Stimulated activated naive CD8-positive, alpha-beta T cell treated with anti-CD3 and anti-CD28 coated beads, Interleukin-15, Interleukin-2, amounts not matched to agents 100 U/mL and 50 U/mL, for 24 hours (primary cell): ENCODE measurements at regions not wholly inside any gene's neighbourhood (a gene's known extent, or its start where the extent isn't known, plus 50 kb on each side); places are given as distances from the start of the nearest gene placed in this dataset.

Experiments
- ATAC-seq: fragments of 150-1000 bp; cut with Tn5 transposase; one replicate; pipeline ENCODE4 v1.10.0; 2021
- DNase-seq: peaks from one replicate; pipeline ENCODE4 v3.0.0; 2021

GRCh38 chr5:99133921-99134320 lies 205.1 kb upstream of the CHD1 start:
- no peak for DNase-seq
- no peak for ATAC-seq

- DNase-seq: no peak
- no peak for ATAC-seq
Observed at GRCh38 chr5:99129768-99130501, 201.1 kb upstream of the CHD1 start.

DNA sequence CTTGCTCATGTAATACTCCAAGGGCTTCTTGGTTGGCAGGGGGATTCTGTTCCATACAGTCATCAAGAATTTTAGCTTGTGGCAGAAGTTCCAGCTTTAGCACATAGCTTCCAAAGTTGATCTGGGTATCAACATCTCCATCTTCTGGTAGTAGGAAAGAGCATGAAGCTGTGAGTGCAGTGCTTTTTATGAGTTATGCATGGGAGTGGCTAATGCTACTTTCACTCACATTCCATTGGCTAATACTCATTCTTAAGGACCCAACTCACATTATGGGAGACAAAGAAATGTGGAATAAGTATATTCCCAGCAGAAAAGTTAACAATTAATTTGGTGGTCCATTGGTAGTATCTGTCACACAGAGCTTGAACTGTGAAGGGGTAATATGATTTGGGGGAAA lies 194.2 kb upstream of the CHD1 start:
- ATAC-seq: no peak
- DNase-seq: no peak

- ATAC-seq (no peak), DNase-seq (no peak)
Observed at GRCh38 chr5:99119326-99119725, 190.5 kb upstream of the CHD1 start.

DNA sequence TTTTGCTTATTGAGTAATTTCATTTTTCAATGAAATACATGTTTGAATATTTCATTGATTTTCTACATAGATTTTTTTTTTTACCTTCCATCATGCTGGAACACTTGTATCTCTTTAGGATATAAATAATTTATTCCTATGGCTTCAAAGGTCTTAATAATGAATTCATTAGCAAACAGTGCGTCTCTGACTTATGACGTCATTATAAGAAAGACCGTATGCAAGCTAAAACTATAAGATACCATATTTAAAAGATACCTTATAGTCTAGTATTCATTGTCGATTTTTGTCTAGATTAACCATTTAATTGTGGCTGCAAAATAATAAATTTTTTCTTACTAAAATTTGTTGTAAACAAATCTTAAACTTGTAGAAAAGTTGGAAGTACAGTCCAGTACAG lies 187.7 kb upstream of the CHD1 start:
- no peak for ATAC-seq
- DNase-seq: no peak

GRCh38 chr5:99109894-99110293 lies 181.1 kb upstream of the CHD1 start:
- DNase-seq (no peak), ATAC-seq (no peak)

- DNase-seq: no peak
- ATAC-seq: no peak
Observed at GRCh38 chr5:99105216-99105615, 176.4 kb upstream of the CHD1 start.

DNA sequence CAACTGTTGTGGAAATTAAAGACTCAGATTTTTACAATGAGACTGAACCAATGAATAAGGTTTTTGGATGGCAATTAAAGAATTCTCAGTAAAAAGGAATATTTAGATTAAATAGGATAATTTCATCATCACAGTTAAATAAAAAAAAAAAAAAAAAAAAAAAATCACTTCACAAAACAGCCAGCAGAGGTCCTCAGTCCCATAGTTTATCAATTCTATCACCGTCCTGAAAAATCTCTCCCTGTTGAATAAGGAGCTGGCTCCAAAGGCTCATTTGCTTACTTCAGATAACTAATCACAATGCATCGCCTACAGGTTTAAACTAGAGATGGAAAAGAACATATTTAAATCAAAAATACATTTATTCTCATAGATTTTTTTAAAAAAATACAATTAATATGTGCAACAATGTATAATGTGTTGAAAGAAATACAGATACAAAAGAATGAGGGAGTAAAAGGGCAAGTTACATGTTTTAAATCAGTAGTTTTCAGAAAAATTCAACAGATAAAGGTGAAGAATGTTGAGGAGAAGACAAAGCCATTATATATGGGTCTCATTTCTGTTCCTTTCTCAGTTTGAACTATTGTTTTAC lies 175.8 kb upstream of the CHD1 start:
- no peak for DNase-seq
- no peak for ATAC-seq

GRCh38 chr5:99102073-99102697 lies 173.4 kb upstream of the CHD1 start:
- no peak for ATAC-seq
- DNase-seq: no peak

DNA sequence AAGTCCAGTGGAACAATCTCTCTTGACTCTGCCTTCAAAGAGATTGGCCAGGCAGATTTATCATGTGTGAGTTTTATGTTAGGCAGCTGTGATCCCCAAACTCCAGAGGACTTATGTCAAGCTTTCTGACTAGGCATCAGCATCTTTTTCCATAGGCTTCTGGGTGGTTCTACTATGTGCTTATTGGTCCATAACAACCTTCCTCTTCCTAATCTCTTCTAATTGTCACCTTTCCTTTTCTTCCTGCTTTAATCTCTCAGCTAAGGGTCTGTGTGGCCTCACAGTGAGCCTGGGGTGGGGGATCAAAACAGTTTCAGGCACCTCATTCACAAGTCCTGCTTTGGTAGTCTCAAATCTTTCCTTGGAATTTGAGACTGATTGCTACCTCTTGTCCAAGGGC lies 170.9 kb upstream of the CHD1 start:
- DNase-seq (no peak), ATAC-seq (no peak)

GRCh38 chr5:99089822-99090549 lies 161.2 kb upstream of the CHD1 start:
- DNase-seq (no peak), ATAC-seq (no peak)

DNA sequence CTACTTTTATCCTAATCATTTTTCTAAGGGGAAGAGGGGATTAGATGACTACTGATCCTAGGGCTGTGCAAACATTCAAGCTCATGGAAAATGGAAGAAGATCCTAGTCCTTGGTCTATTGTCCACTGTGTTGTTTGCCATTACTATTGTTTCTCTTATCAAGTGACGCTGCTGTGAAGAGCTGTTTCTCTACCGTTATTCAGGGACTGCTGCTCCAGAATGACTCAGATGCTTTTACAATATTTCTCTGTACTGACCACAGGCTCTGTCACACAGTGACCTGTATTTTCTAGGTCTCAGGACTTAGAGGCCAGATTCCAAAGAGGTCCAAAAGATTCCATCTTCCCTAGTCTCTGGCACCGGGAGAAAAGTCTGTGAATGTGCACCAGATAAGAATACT lies 159.5 kb upstream of the CHD1 start:
- no peak for ATAC-seq
- no peak for DNase-seq

- ATAC-seq (no peak), DNase-seq (no peak)
Observed at GRCh38 chr5:99083197-99083596, 154.4 kb upstream of the CHD1 start.

DNA sequence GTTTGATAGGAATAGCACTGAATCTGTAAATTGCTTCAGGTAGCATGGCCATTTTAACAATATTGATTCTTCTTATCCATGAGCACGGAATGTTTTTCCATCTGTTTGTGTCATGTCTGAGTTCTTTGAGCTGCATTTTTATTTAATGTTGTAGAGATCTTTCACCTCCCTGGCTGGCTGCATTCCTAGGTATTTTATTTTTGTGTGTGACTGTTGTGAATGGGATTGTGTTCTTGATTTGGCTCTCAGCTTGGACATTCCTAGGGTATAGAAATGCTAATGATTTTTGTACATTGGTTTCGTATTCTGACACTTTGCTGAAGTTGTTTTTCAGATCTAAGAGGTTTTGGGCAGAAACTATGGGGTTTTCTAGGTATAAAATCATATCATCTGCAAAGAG lies 152.9 kb upstream of the CHD1 start:
- ATAC-seq: no peak

GRCh38 chr5:99076723-99077640 lies 148.2 kb upstream of the CHD1 start:
- DNase-seq: no peak
- ATAC-seq: no peak

More for the DNA sequence above, 152.9 kb upstream of the CHD1 start:
- DNase-seq: no peak

DNA sequence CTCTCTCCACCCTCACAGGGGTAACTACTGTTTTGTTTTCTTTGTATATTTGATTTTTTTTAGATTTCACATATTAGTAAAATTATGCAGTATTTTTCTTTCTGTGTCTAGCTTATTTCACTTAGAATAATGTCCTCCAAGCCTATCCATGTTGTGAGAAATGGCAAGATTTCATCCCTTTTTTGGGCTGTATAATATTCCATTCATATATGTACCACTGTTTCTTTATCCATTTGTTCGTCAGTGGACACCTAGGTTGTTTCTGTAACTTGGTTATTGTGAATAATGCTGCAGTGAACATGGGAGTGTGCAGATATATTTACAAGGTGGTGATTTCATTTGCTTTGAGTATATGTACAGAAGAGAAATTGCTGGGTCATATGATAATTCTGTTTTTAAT lies 144.0 kb upstream of the CHD1 start:
- DNase-seq (no peak), ATAC-seq (no peak)

- ATAC-seq (no peak), DNase-seq (no peak)
Observed at GRCh38 chr5:99070822-99071221, 142.0 kb upstream of the CHD1 start.

GRCh38 chr5:99070362-99070761 lies 141.6 kb upstream of the CHD1 start:
- ATAC-seq (no peak), DNase-seq (no peak)

DNA sequence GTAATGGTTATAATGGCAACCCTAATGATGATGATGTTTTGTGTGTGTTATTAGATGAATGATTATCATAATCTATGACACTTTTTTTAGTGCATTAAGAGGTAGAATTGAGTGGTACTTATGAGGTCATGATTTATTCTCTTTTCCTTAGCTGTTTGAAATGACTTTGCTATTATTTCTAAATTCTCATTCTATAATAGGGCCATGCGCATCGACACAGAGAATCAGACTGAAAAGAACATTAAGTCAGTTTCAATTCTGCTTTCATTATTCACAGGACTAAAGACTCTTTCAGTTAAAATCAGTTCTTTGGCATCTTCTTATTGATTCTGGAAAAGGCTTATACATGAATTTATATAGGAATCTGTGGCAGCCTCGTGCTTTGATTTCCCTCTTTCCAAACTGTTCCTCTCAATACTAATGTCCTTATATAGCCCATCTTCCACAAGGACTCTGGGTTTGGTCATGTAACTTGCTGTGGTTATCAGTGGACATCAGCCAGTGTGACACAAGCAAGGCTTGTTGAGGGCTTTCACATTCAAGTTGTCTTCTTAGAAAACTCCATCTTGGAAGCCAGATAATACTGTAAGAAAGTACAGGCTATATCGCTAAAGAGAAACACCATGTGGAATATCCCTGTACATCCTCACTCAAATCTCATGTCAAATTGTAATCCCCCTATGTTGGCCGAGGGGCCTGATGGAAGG lies 140.3 kb upstream of the CHD1 start:
- no peak for DNase-seq
- no peak for ATAC-seq

- no peak for DNase-seq
- ATAC-seq: no peak
Observed at GRCh38 chr5:99063737-99064136, 134.9 kb upstream of the CHD1 start.

DNA sequence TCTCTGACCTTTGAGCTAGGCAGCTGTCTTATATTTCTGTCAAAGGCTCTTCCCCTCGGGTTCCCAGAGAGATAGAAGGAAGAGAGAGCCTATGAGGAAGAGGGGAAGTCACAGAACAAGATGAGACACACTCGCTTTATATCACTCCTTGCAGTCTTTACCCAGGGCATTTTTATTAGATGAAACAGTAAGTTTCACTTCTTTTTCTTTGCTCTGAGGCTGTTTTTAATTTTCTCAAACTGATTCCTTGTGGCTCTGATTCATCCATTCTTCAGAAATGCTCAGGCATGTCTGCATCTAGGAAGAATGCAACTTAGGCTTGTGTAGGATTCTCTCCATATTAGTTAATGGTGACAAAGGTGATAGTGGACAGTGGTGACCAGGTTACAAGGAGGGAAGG lies 132.9 kb upstream of the CHD1 start:
- no peak for DNase-seq
- ATAC-seq: no peak
